ENCODE measurements at regions not wholly inside any gene's neighbourhood (a gene's known extent, or its start where the extent isn't known, plus 50 kb on each side); places are given as distances from the start of the nearest gene placed in this dataset.

DNA sequence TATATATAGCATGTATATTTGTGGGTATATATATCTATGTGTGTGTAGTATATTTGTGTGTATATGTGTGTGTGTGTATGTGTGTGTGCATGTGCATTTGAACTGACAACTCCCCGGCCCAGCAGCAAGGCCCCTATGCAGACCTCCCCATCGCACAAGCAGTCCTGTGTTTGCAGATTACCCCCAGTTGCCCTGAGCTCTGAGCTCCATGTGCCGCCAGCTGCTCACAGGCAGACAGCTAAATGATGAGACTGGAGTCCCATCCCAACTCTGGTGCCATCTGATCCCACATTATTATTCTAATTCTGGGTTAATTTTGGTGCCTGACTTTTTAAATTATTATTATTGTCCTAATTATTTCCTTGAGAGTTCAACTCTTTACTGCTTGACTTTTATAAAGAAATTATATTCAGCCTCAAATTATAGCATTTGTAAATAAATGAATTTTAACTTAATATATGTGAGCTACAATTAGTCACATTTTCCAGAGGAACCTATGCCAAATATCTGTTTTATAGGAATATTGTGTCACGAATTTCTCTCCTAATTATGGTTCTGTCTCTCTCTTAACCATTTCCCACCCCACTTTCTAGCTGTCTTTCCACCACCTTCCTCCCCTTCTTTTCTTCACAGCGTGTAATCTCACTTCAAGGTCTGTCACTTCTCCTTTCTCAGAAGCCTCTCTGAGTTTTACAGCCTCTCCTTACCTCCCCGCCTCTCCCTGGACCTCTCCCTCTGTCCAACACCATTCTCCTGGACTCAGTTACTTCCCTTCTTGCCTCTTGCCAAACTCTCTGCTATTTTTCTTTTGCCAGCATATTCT, 90.6 kb upstream of the SYNDIG1 start:
- TF ChIP-seq, protein P1, sequence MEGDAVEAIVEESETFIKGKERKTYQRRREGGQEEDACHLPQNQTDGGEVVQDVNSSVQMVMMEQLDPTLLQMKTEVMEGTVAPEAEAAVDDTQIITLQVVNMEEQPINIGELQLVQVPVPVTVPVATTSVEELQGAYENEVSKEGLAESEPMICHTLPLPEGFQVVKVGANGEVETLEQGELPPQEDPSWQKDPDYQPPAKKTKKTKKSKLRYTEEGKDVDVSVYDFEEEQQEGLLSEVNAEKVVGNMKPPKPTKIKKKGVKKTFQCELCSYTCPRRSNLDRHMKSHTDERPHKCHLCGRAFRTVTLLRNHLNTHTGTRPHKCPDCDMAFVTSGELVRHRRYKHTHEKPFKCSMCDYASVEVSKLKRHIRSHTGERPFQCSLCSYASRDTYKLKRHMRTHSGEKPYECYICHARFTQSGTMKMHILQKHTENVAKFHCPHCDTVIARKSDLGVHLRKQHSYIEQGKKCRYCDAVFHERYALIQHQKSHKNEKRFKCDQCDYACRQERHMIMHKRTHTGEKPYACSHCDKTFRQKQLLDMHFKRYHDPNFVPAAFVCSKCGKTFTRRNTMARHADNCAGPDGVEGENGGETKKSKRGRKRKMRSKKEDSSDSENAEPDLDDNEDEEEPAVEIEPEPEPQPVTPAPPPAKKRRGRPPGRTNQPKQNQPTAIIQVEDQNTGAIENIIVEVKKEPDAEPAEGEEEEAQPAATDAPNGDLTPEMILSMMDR (IDR thresholded peaks at IDR 0.05; ENCODE audit: low read depth, low read length) = no peak
- no peak overlapping the region for H3K4me3 ChIP-seq (ENCODE audit: low read depth, low read length)

DNA sequence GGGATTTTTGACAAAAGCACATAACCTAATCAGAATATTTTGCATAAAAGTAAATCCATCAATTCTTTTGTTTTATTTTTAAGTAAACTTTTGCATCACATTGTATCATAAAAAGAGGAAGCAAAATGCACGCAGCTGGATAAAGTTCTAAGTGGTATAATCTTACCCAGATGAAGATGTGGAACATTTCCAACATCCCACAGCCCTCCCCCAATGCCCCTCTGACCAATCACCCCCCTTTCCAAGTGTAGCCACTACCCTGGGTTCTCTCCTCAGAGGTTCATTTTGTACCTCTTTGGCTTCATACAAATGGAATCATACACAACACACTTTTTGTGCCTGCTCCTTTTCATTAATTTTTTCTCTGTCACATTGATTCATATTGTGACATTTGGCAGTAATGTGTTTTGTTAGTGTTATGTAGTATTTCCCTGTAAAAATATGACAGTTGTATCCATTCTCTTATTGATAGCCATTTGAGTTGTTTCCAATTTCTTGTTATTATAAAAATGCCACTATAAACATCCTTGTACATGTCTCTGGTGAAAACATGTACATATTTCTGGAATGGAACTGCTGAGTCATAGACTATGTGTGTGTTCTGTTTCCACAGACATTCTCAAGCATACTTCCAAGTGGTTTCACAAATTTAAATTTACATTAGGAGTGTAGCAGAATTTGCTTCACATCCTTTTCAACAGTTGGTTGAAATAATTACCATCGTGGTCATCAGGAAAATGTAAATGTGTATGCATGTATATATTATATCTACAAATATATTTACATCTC, 92.9 kb upstream of the SYNDIG1 start:
- TF ChIP-seq, protein P1 (IDR thresholded peaks at IDR 0.05; ENCODE audit: low read depth, low read length) = no peak
- H3K4me3 ChIP-seq (ENCODE audit: low read depth, low read length) = no peak overlapping the region

DNA sequence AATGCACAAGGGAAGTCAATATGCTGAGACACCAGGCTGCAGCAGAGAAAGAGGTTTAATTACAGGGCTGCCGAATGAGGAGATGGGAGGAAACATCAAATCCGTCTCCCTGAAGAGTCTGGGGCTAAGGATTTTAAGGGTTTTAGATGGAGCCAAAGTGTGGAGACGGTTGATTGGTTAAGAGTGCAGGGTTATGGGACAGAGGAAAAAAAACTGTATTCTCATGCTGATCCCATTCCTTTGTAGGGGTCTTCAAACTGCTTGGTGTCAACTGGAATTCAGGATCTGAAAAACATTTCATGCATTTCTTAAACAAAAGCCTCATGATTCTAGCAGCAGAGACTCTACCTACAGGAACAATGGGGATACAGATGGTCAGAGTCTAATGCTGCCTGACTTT, 96.1 kb upstream of the SYNDIG1 start:
- TF ChIP-seq, protein P1 (IDR thresholded peaks at IDR 0.05; ENCODE audit: low read depth, low read length) = no peak
- no peak overlapping the region for H3K4me3 ChIP-seq (ENCODE audit: low read depth, low read length)

DNA sequence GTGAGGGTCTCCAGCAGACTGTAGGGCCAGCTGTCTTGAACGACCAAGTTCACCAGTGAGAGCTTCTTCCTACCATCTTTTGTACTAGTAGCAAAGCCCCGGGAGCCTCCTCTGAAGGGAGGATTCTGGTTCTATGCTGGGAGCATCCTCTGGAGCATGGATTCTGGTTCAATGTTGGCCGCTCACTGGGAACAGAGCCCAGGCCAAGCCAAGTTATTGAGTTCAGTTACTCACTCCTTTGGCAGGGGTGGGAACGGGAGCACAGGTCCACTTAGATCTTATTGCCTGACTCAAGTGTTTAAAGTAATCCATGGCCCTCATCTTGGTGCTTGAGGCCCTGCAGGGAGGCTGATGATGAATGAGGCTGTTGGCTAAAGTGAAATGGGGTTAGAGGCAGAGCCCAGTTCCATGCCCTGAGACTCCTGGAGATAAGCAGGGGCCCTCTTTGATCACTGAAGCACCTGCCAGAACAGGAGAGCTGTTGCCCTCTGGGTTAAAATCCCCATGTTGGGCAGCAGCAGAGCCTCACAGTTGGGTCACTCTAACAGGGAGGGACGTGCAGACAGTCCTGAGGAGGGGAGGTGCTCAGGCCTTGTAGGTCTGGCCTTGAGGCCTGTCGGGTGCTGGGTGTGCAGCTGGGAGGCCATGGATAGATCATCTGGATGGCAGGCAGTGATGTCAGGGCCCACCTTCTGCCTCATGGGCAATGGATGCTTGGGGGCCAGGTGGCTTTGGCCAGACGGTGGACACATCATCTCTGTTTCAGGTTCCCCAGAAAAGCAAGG, 98.3 kb upstream of the SYNDIG1 start:
- TF ChIP-seq, protein P1 (IDR thresholded peaks at IDR 0.05; ENCODE audit: low read depth, low read length) = no peak
- H3K4me3 ChIP-seq (ENCODE audit: low read depth, low read length) = no peak overlapping the region

DNA sequence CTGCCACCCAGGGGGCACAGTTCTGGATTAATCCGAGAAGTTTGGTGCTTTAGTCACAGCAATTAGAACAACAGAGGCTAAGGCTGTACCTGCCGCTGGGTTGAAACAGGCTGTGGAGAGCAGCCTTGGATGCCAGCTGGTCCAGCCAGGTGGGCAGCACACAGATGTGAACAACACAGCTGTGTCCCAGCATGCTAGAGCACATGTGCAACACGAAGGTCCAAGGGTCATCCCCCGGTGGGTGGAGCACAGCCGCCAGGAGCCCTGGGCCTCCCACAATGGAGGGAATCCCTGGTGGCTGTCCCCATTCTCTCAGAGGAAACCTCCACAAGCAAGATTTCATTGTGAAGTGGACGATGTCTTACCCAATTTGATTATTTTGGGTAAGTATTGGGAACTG, 99.2 kb upstream of the SYNDIG1 start:
- no peak overlapping the region for H3K4me3 ChIP-seq (ENCODE audit: low read depth, low read length)
- TF ChIP-seq, protein P1 (IDR thresholded peaks at IDR 0.05; ENCODE audit: low read depth, low read length) = no peak

DNA sequence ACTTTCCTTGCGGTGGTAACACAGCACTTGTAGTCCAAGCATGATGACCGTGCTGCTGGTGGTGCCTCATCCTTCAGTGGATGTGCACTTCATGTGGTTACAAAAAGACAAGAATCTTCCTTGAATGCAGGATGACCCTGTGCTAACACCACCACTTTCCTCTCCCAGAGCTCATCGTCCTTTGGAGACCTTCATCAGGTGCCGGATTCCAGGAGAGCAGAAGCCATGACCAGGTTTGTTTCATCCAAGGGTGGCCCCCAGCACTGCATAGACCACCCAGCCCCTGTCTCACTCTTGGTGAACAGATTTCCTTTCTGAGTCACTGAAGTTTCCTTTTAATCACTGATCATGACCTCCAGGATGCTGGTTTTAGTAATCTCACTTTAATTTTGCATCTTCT, 101.2 kb upstream of the SYNDIG1 start:
- TF ChIP-seq, protein P1 (IDR thresholded peaks at IDR 0.05; ENCODE audit: low read depth, low read length) = no peak

More for the DNA sequence above, 101.2 kb upstream of the SYNDIG1 start:
- no peak overlapping the region for H3K4me3 ChIP-seq (ENCODE audit: low read depth, low read length)
